GM06990 (cell line): ENCODE measurements at regions not wholly inside any gene's neighbourhood (a gene's known extent, or its start where the extent isn't known, plus 50 kb on each side); places are given as distances from the start of the nearest gene placed in this dataset.

Source experiments
- DNase-seq: peaks from one replicate; pipeline ENCODE4 v3.0.0-alpha.2; 2011; ENCODE audit not compliant: insufficient read length; ENCODE audit errors: extremely low read depth
- H3K27me3 ChIP-seq: replicated peaks from 2 replicates; pipeline ENCODE4 v1.6.0; 2011; ENCODE audit warnings: low read length; ENCODE audit not compliant: control insufficient read depth, insufficient read depth
- H3K36me3 ChIP-seq: 2 replicates; pipeline ENCODE4 v1.5.1; 2011; ENCODE audit warnings: low read length; ENCODE audit not compliant: control insufficient read depth, insufficient read depth
- H3K4me3 ChIP-seq: replicated peaks from 2 replicates; pipeline ENCODE4 v1.5.1; 2011; ENCODE audit warnings: low read depth, mild to moderate bottlenecking, control low read depth, low read length
- TF ChIP-seq, protein P1 (sequence below): IDR thresholded peaks from 2 replicates; pipeline ENCODE4 v1.5.1; 2011; ENCODE audit warnings: low read length, control low read depth, mild to moderate bottlenecking, inconsistent platforms; ENCODE audit not compliant: insufficient read depth, poor library complexity, severe bottlenecking

DNA sequence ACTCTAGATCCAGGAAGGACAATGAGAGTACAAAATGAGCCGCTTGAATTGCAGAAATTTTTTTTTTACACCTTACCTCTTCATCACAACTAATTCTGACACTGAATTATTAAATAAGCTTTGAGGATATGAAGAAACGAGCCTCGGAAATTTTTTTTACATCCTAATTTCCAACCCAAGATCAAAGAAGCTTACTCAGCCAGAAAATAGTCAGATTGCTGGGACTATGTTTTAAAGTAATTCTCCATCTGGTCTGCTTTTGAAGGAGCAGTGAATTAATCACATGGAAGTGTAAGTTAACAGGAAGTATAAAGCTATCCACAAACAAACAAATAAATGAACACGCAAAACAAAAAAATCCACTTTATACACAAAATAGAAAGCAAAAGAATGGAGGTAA, 437.0 kb upstream of the KCNMB2 start:
- H3K27me3 ChIP-seq: no peaks in the 10 kb centered on the region
- TF ChIP-seq, protein P1, sequence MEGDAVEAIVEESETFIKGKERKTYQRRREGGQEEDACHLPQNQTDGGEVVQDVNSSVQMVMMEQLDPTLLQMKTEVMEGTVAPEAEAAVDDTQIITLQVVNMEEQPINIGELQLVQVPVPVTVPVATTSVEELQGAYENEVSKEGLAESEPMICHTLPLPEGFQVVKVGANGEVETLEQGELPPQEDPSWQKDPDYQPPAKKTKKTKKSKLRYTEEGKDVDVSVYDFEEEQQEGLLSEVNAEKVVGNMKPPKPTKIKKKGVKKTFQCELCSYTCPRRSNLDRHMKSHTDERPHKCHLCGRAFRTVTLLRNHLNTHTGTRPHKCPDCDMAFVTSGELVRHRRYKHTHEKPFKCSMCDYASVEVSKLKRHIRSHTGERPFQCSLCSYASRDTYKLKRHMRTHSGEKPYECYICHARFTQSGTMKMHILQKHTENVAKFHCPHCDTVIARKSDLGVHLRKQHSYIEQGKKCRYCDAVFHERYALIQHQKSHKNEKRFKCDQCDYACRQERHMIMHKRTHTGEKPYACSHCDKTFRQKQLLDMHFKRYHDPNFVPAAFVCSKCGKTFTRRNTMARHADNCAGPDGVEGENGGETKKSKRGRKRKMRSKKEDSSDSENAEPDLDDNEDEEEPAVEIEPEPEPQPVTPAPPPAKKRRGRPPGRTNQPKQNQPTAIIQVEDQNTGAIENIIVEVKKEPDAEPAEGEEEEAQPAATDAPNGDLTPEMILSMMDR: no peak
- H3K4me3 ChIP-seq: no peak overlapping the region
- no peaks in the 10 kb centered on the region for H3K36me3 ChIP-seq
- no peak for DNase-seq

DNA sequence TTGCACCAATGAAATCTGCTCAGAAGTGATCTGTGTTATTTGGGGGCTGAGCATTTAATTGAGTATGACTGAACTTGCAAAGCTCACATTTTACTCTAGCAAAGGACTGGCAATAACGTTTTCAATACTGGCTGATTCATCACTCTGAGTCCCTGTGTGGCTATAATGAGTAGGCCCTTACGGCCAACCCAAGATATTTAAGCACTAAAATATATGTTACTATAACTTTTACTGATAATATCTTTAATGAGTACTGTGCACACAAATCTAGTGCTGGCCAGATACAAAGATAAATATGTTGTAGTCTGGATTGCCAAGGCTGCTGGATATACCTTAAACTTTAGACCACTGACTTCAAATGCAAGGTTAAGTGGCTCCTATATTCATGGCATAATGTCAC, 436.4 kb upstream of the KCNMB2 start:
- no peaks in the 10 kb centered on the region for H3K27me3 ChIP-seq
- no peaks in the 10 kb centered on the region for H3K36me3 ChIP-seq
- DNase-seq: no peak
- TF ChIP-seq, protein P1: no peak
- H3K4me3 ChIP-seq: no peak overlapping the region

DNA sequence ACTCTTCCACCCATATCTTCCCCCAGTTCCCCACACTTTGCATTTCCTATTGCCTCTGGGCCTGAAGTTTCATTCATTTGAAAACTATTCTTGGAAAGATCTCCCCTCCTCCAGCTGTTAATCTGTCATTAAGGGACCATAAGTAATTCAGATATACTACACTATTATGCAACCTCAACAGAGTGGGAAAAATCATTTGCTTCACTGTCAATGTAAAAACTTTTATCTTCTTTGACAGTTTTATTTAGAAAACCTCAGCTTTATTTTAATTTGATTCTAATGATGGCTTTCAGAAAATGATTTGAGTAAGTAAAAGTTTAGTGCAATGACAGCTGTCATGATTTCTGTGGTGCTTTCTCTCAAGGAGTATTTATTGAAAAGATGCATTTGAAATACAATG, 435.3 kb upstream of the KCNMB2 start:
- TF ChIP-seq, protein P1: no peak
- no peak for DNase-seq
- Histone ChIP-seq H3K36me3 (no peaks in the 10 kb centered on the region), H3K27me3 (no peaks in the 10 kb centered on the region), H3K4me3 (no peak overlapping the region)

DNA sequence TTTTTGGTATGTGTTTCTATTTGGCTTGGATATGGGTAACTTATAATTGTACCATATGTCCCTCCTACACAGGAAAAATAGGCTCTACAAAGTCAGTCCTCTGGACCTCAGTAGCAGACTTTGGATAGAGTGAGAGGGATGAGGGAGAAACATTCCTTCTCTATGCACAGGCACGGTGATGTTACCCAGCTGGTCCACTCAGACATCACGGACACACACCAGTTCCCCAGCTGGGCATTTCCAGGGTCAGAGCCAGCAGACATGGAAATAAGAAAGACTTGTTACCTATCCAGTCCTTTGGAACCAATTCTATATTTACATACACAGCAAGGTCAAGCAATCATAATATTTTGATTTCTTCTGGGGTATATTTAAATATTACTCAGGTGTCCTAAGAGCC, 433.1 kb upstream of the KCNMB2 start:
- H3K27me3 ChIP-seq: no peaks in the 10 kb centered on the region
- no peaks in the 10 kb centered on the region for H3K36me3 ChIP-seq
- H3K4me3 ChIP-seq: no peak overlapping the region
- DNase-seq: no peak
- TF ChIP-seq, protein P1: no peak

DNA sequence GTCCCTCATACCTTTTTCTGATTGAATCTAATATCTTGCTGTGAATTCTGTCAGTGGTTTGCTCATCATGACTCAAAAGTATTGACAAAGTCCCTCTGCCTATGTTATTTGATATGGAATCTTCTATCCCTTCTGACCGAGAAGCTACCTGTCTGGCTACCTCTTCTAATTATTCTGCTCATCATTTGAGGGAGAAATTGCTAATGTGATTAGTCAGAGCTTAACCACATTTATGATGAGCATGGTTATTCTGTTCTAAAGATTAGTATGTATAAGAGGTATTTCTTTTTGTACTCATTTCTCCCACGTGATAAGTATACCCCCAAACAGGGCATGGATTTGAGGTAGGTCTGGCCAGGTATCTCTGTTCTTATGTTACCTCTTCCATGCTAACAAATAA, 428.4 kb upstream of the KCNMB2 start:
- H3K36me3 ChIP-seq: no peaks in the 10 kb centered on the region
- TF ChIP-seq, protein P1: no peak
- H3K4me3 ChIP-seq: no peak overlapping the region
- no peaks in the 10 kb centered on the region for H3K27me3 ChIP-seq
- no peak for DNase-seq

DNA sequence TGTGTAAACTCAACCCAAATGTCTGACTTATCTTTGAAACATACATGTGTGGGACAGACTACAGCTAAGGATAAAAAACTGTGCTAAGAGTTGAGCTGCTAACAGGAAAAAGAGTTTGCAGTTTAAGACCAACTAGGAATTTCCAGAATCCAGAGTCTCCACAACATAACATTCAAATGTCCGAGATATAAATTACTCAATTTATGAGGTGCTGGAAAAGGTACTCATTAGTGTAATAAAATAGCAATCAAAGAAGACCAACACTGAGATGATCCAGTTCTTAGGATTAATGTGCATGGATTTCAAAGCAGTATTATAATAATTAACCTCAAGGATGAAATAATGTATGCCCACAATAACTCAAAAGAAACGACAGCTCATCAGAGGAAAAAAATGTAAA, 426.5 kb upstream of the KCNMB2 start:
- no peak for DNase-seq

More for the DNA sequence above, 426.5 kb upstream of the KCNMB2 start:
- Histone ChIP-seq H3K4me3 (no peak overlapping the region), H3K36me3 (no peaks in the 10 kb centered on the region), H3K27me3 (no peaks in the 10 kb centered on the region)
- TF ChIP-seq, protein P1: no peak
